Tongue (tissue), 1 donor: ENCODE measurements at regions not wholly inside any gene's neighbourhood (a gene's known extent, or its start where the extent isn't known, plus 50 kb on each side); places are given as distances from the start of the nearest gene placed in this dataset.
A peak's percentile ranks its signal among the peaks of the same experiment; 100 is the strongest.

ENCODE experiments used
- DNase-seq: peaks from one replicate; pipeline ENCODE4 v3.0.0-alpha.2; 2015

- peak; percentile 67 for DNase-seq
These were observed 457.2 kb upstream of the CADM1 start for GRCh38 chr11:115961159-115962003.

- DNase-seq: peak; percentile 50
These were observed 454.9 kb upstream of the CADM1 start for GRCh38 chr11:115959081-115959486.

- DNase-seq: no peak
These were observed 454.1 kb upstream of the CADM1 start for GRCh38 chr11:115958089-115959000.

- DNase-seq: no peak
These were observed 451.6 kb upstream of the CADM1 start for GRCh38 chr11:115955803-115956202.

- DNase-seq: no peak
These were observed 446.4 kb upstream of the CADM1 start for GRCh38 chr11:115950660-115951059.

- DNase-seq: no peak
These were observed 440.4 kb upstream of the CADM1 start for GRCh38 chr11:115944596-115944995.

- no peak for DNase-seq
These were observed 437.8 kb upstream of the CADM1 start for GRCh38 chr11:115942011-115942410.

- DNase-seq: no peak
These were observed 437.3 kb upstream of the CADM1 start for GRCh38 chr11:115941481-115941993.

GRCh38 chr11:115941044-115941443 is 436.8 kb upstream of the CADM1 start:
- DNase-seq: no peak

GRCh38 chr11:115939731-115940421 is 435.7 kb upstream of the CADM1 start:
- DNase-seq: no peak

- no peak for DNase-seq
These were observed 435.0 kb upstream of the CADM1 start for GRCh38 chr11:115939104-115939730.

- DNase-seq: no peak
These were observed 429.3 kb upstream of the CADM1 start for GRCh38 chr11:115933564-115933963.

GRCh38 chr11:115931548-115932083 is 427.4 kb upstream of the CADM1 start:
- no peak for DNase-seq

- no peak for DNase-seq
These were observed 426.8 kb upstream of the CADM1 start for GRCh38 chr11:115930886-115931547.

- peak; percentile 41 for DNase-seq
These were observed 426.1 kb upstream of the CADM1 start for GRCh38 chr11:115930291-115930690.

GRCh38 chr11:115929618-115930129 is 425.5 kb upstream of the CADM1 start:
- no peak for DNase-seq

GRCh38 chr11:115928811-115929210 is 424.6 kb upstream of the CADM1 start:
- DNase-seq: no peak

- DNase-seq: peak; percentile 55
These were observed 423.7 kb upstream of the CADM1 start for GRCh38 chr11:115927823-115928329.

- DNase-seq: no peak
These were observed 422.4 kb upstream of the CADM1 start for GRCh38 chr11:115926601-115927000.

- DNase-seq: no peak
These were observed 421.9 kb upstream of the CADM1 start for GRCh38 chr11:115926138-115926537.
